ENCODE measurements at regions not wholly inside any gene's neighbourhood (a gene's known extent, or its start where the extent isn't known, plus 50 kb on each side); places are given as distances from the start of the nearest gene placed in this dataset.

GRCh38 chr14:39626589-39627576, 194.7 kb upstream of the FBXO33 start:
- H3K4me1 ChIP-seq (ENCODE audit: insufficient read depth, low read length): no peaks in the 10 kb centered on the region
- ATAC-seq (peak; percentile 85), FAIRE-seq (no peak), DNase-seq (ENCODE audit: low spot score) (no peak)
- no peak overlapping the region for H3K27ac ChIP-seq (ENCODE audit: extremely low read length, insufficient read depth, low read length)
- BruUV-seq (replicated peaks): no TSS peak
- no peak overlapping the region for H3K9ac ChIP-seq (ENCODE audit: insufficient read depth, low read depth, low read length)
- 18% methylated on average over 17 of the region's 17 CpGs for WGBS (ENCODE audit: low lambda C conversion rate)
- H3K79me2 ChIP-seq (ENCODE audit: insufficient read depth, low read length): no peaks in the 10 kb centered on the region
- peaks cover 0 to 8% of the 10 kb centered on the region in 2 experiments; a peak in 1 of 5 replicates for H3K27me3 ChIP-seq (ENCODE audit: control insufficient read depth in 1 of 2, insufficient read depth in 2 of 2, low read length in 2 of 2)
- in situ Hi-C loops (cut with HindIII; ENCODE audit: extremely low pct_ligation_motif_present, low pct_unique_long_range_greater_than_20kb) (no loop called here), intact Hi-C loops (cut with micrococcal nuclease; ENCODE audit: unreplicated experiment) (no loop called here)
- H4K20me1 ChIP-seq (ENCODE audit: insufficient read depth, low read length): no peaks in the 10 kb centered on the region
- H3K4me3 ChIP-seq (replicated peaks in 1 of 3; ENCODE audit: insufficient read depth in 1 of 3, low read depth in 2 of 3, low read length in 3 of 3): no peak overlapping the region
- TF ChIP-seq NCOA5 (CRISPR knock-in tag; IDR thresholded peaks at IDR 0.05): no peak
- no peak overlapping the region for H3K4me2 ChIP-seq (ENCODE audit: low read depth, low read length)
- H3K9me3 ChIP-seq (ENCODE audit: low read length): no peaks in the 10 kb centered on the region
- H3K36me3 ChIP-seq (replicated peaks in 1 of 2; ENCODE audit: control insufficient read depth in 1 of 2, insufficient read depth in 2 of 2, low read length in 2 of 2): no peaks in the 10 kb centered on the region
- ChIA-PET POLR2A (no interaction called here), CTCF (ENCODE audit: low intra/inter-chr PET ratio, low total read pairs) (no interaction called here)
- H2AFZ ChIP-seq (ENCODE audit: low read length): no peak overlapping the region

GRCh38 chr14:39621678-39622077, 189.4 kb upstream of the FBXO33 start:
- Histone ChIP-seq H3K9me3 (ENCODE audit: low read length) (no peaks in the 10 kb centered on the region), H3K4me2 (ENCODE audit: low read depth, low read length) (no peak overlapping the region), H3K27ac (ENCODE audit: extremely low read length, insufficient read depth, low read length) (no peak overlapping the region), H3K4me3 (replicated peaks in 1 of 3; ENCODE audit: insufficient read depth in 1 of 3, low read depth in 2 of 3, low read length in 3 of 3) (no peak overlapping the region), H3K27me3 (ENCODE audit: control insufficient read depth in 1 of 2, insufficient read depth in 2 of 2, low read length in 2 of 2) (0 out of 5 replicates have a peak, but pooled peaks cover 0 to 3% of the 10 kb centered on the region in 2 experiments), H3K79me2 (ENCODE audit: insufficient read depth, low read length) (no peaks in the 10 kb centered on the region), H3K4me1 (ENCODE audit: insufficient read depth, low read length) (no peaks in the 10 kb centered on the region), H3K36me3 (replicated peaks in 1 of 2; ENCODE audit: control insufficient read depth in 1 of 2, insufficient read depth in 2 of 2, low read length in 2 of 2) (no peaks in the 10 kb centered on the region), H4K20me1 (ENCODE audit: insufficient read depth, low read length) (no peaks in the 10 kb centered on the region), H3K9ac (ENCODE audit: insufficient read depth, low read depth, low read length) (no peak overlapping the region), H2AFZ (ENCODE audit: low read length) (no peak overlapping the region)
- ATAC-seq (no peak), DNase-seq (ENCODE audit: low spot score) (no peak), FAIRE-seq (no peak)
- in situ Hi-C loops (cut with HindIII; ENCODE audit: extremely low pct_ligation_motif_present, low pct_unique_long_range_greater_than_20kb) (no loop called here), intact Hi-C loops (cut with micrococcal nuclease; ENCODE audit: unreplicated experiment) (no loop called here)
- BruUV-seq (replicated peaks): no TSS peak
- POLR2A ChIA-PET: no interaction called here
- 5% methylated on average over 1 of the region's 1 CpG for WGBS (ENCODE audit: low lambda C conversion rate)
- CTCF ChIA-PET (ENCODE audit: low intra/inter-chr PET ratio, low total read pairs): no interaction called here
- TF ChIP-seq TARDBP (CRISPR knock-in tag; IDR thresholded peaks at IDR 0.05) (no peak), CBX1 (IDR thresholded peaks at IDR 0.05; ENCODE audit: low read depth) (no peak), SMAD3 (CRISPR knock-in tag; IDR thresholded peaks at IDR 0.05) (no peak), REST (IDR thresholded peaks at IDR 0.05; ENCODE audit: borderline replicate concordance in 1 of 2, low read depth in 1 of 2, low read length in 2 of 2) (no peak), ZBTB20 (CRISPR knock-in tag; IDR thresholded peaks at IDR 0.05; ENCODE audit: borderline replicate concordance, low read depth) (no peak), ZMAT5 (CRISPR knock-in tag; IDR thresholded peaks at IDR 0.05; ENCODE audit: borderline replicate concordance, low read depth) (no peak), GABPB1 (CRISPR knock-in tag; IDR thresholded peaks at IDR 0.05) (no peak), FOXP4 (CRISPR knock-in tag; IDR thresholded peaks at IDR 0.05) (no peak), KLF15 (CRISPR knock-in tag; IDR thresholded peaks at IDR 0.05; ENCODE audit: borderline replicate concordance) (no peak), NFE2L1 (CRISPR knock-in tag; IDR thresholded peaks at IDR 0.05; ENCODE audit: borderline replicate concordance) (no peak)

Measured in HepG2 (cell line).